Fibroblast of lung (primary cell): ENCODE measurements at regions not wholly inside any gene's neighbourhood (a gene's known extent, or its start where the extent isn't known, plus 50 kb on each side); places are given as distances from the start of the nearest gene placed in this dataset.

Source experiments
- DNase-seq, 2 donors: peaks; one replicate each; pipeline versions ENCODE4 v3.0.0 to v3.0.0-alpha.2; 2010; ENCODE audit warnings: low read depth in 2 of 2
- H2AFZ ChIP-seq: 2 replicates; pipeline ENCODE4 v1.5.1; 2012; ENCODE audit warnings: low read length, control low read depth, inconsistent platforms
- H3K27ac ChIP-seq: 2 replicates; pipeline ENCODE4 v1.5.1; 2011; ENCODE audit warnings: low read length, control low read depth; ENCODE audit not compliant: insufficient read depth
- H3K27me3 ChIP-seq: 2 replicates; pipeline ENCODE4 v1.5.1; 2011; ENCODE audit warnings: mild to moderate bottlenecking, low read length; ENCODE audit not compliant: control insufficient read depth, insufficient read depth
- H3K36me3 ChIP-seq: 2 replicates; pipeline ENCODE4 v1.5.1; 2011; ENCODE audit warnings: low read length; ENCODE audit not compliant: control insufficient read depth, insufficient read depth
- H3K4me1 ChIP-seq: 2 replicates; pipeline ENCODE4 v1.5.1; 2011; ENCODE audit warnings: low read length; ENCODE audit not compliant: control insufficient read depth, insufficient read depth; ENCODE audit errors: extremely low read depth
- H3K4me2 ChIP-seq: 2 replicates; pipeline ENCODE4 v1.5.1; 2011; ENCODE audit warnings: low read length, control low read depth; ENCODE audit not compliant: insufficient read depth; ENCODE audit errors: extremely low read depth
- H3K4me3 ChIP-seq, 4 experiments: fragments of 200-600 bp in 1 of 4; sonication (generic) in 1 of 4; replicated peaks in 1 of 4; 2 replicates each; pipeline ENCODE4 v1.5.1; 2011 to 2016; ENCODE audit warnings: low read length in 4 of 4, low read depth in 3 of 4, mild to moderate bottlenecking in 3 of 4, control low read depth in 2 of 4, inconsistent platforms in 1 of 4, mixed read lengths in 1 of 4; ENCODE audit not compliant: insufficient read depth in 1 of 4; ENCODE audit errors: control extremely low read depth in 1 of 4
- H3K79me2 ChIP-seq: 2 replicates; pipeline ENCODE4 v1.5.1; 2012; ENCODE audit warnings: mild to moderate bottlenecking, low read length, inconsistent platforms; ENCODE audit not compliant: control insufficient read depth, insufficient read depth
- H3K9ac ChIP-seq: 2 replicates; pipeline ENCODE4 v1.5.1; 2011; ENCODE audit warnings: mild to moderate bottlenecking, low read length, control low read depth; ENCODE audit not compliant: insufficient read depth
- H3K9me3 ChIP-seq: 2 replicates; pipeline ENCODE4 v1.5.1; 2012; ENCODE audit warnings: low read depth, low read length; ENCODE audit not compliant: control insufficient read depth, insufficient read depth
- H4K20me1 ChIP-seq: 2 replicates; pipeline ENCODE4 v1.5.1; 2011; ENCODE audit warnings: low read length; ENCODE audit not compliant: control insufficient read depth, insufficient read depth; ENCODE audit errors: extremely low read depth
- EZH2 ChIP-seq: IDR thresholded peaks from 2 replicates; pipeline ENCODE4 v1.5.1; 2012; ENCODE audit warnings: low read length, control low read depth, mild to moderate bottlenecking; ENCODE audit errors: missing control alignments
- TF ChIP-seq, protein P1 (sequence below), 2 donors: IDR thresholded peaks in 1 of 2; conservative IDR thresholded peaks in 1 of 2; 1 replicate in 1 of 2; 2 replicates in 1 of 2; pipeline ENCODE4 v1.5.1; 2011 to 2012; ENCODE audit warnings: low read length in 2 of 2, control low read depth in 1 of 2, inconsistent platforms in 1 of 2, low read depth in 1 of 2, mild to moderate bottlenecking in 1 of 2

DNA sequence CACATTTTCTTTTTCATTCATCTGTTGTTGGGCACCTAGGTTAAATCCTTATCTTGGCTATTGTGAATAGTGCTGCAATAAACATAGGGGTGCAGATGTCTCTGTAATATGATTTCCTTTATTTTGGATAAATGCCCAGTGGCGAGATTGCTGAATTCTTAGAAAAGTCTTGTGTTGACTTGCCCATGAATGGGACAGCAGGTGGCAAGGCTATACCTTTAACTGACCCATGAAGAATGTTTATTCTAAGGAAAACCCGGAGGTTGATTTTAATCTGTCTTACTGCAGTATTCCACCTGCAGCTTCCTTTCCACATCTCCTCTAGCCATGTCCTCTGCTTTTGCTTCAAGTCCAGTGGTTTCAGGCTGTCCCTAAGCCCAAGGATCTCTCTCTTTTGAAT lies 220.6 kb downstream of the SNCA start:
- Histone ChIP-seq H2AFZ (no peak overlapping the region), H3K4me3 (no peak overlapping the region), H4K20me1 (no peaks in the 10 kb centered on the region), H3K9me3 (no peaks in the 10 kb centered on the region), H3K4me2 (no peak overlapping the region), H3K27ac (no peak overlapping the region), H3K4me1 (no peaks in the 10 kb centered on the region), H3K27me3 (peaks cover 6% of the 10 kb centered on the region), H3K79me2 (no peaks in the 10 kb centered on the region), H3K9ac (no peak overlapping the region), H3K36me3 (no peaks in the 10 kb centered on the region)
- DNase-seq = no peak
- TF ChIP-seq, protein P1, sequence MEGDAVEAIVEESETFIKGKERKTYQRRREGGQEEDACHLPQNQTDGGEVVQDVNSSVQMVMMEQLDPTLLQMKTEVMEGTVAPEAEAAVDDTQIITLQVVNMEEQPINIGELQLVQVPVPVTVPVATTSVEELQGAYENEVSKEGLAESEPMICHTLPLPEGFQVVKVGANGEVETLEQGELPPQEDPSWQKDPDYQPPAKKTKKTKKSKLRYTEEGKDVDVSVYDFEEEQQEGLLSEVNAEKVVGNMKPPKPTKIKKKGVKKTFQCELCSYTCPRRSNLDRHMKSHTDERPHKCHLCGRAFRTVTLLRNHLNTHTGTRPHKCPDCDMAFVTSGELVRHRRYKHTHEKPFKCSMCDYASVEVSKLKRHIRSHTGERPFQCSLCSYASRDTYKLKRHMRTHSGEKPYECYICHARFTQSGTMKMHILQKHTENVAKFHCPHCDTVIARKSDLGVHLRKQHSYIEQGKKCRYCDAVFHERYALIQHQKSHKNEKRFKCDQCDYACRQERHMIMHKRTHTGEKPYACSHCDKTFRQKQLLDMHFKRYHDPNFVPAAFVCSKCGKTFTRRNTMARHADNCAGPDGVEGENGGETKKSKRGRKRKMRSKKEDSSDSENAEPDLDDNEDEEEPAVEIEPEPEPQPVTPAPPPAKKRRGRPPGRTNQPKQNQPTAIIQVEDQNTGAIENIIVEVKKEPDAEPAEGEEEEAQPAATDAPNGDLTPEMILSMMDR (conservative IDR thresholded peaks at IDR 0.05 in 1 of 2, IDR thresholded peaks at IDR 0.05 in 1 of 2; ENCODE audit: low read depth in 1 of 2, low read length in 2 of 2) = no peak
- no peak for TF ChIP-seq EZH2

DNA sequence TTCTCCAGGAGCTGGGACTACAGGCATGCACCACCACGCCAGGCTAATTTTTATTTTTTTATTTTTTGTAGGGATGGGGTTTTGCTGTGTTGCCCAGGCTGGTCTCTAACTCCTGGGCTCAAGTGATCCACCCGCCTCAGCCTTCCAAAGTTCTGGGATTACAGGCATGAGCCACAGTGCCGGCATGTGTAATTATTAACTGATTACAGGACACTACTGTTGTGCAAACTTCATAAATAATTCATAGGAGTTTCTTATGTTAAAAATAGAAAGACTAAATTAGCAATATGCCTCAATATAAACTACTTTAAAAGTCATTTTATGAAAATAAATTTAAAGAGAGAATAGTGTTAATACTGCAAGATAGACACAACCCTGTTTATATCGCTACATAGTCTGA lies 221.9 kb downstream of the SNCA start:
- Histone ChIP-seq H3K4me3 (no peak overlapping the region), H3K4me2 (no peak overlapping the region), H3K36me3 (no peaks in the 10 kb centered on the region), H2AFZ (no peak overlapping the region), H3K9ac (no peak overlapping the region), H3K27ac (no peak overlapping the region), H3K27me3 (peaks cover 6% of the 10 kb centered on the region), H3K79me2 (no peaks in the 10 kb centered on the region), H3K9me3 (no peaks in the 10 kb centered on the region), H3K4me1 (no peaks in the 10 kb centered on the region), H4K20me1 (no peaks in the 10 kb centered on the region)
- no peak for DNase-seq
- TF ChIP-seq EZH2 = no peak
- TF ChIP-seq, protein P1 (conservative IDR thresholded peaks at IDR 0.05 in 1 of 2, IDR thresholded peaks at IDR 0.05 in 1 of 2; ENCODE audit: low read depth in 1 of 2, low read length in 2 of 2) = no peak

DNA sequence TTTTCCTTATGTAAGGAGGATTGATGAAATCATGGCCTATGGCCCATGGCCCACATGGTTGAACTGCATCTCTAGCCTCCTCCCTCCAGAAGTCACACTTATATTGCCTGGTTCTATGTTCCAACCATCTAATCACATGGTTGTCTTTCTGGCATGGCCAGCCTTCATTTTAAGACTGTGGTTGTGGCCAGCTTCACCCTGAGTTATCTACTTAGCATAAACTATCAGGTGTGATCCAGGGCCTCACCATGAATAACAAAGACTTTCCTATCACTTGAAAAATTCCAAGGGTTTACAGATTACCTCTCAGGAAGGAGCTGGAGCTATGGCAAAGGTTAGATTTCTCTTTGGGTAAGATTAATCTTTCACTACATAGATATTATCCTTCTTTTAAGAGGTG lies 222.8 kb downstream of the SNCA start:
- TF ChIP-seq, protein P1 (conservative IDR thresholded peaks at IDR 0.05 in 1 of 2, IDR thresholded peaks at IDR 0.05 in 1 of 2; ENCODE audit: low read depth in 1 of 2, low read length in 2 of 2) = no peak
- no peak for TF ChIP-seq EZH2
- Histone ChIP-seq H3K4me2 (no peak overlapping the region), H3K27ac (no peak overlapping the region), H3K4me1 (no peaks in the 10 kb centered on the region), H3K4me3 (no peak overlapping the region), H3K9ac (no peak overlapping the region), H3K79me2 (no peaks in the 10 kb centered on the region), H3K27me3 (peaks cover 6% of the 10 kb centered on the region), H2AFZ (no peak overlapping the region), H4K20me1 (no peaks in the 10 kb centered on the region), H3K9me3 (no peaks in the 10 kb centered on the region), H3K36me3 (no peaks in the 10 kb centered on the region)
- no peak for DNase-seq
